Mammary epithelial cell (primary cell): ENCODE measurements at regions not wholly inside any gene's neighbourhood (a gene's known extent, or its start where the extent isn't known, plus 50 kb on each side); places are given as distances from the start of the nearest gene placed in this dataset.

Experiments
- CTCF ChIP-seq, 2 donors: IDR thresholded peaks in 1 of 2; conservative IDR thresholded peaks in 1 of 2; 2 replicates each; pipeline ENCODE4 v1.5.1; 2011 to 2012; ENCODE audit warnings: inconsistent platforms in 2 of 2, low read length in 2 of 2, mild to moderate bottlenecking in 2 of 2, control low read depth in 1 of 2, low read depth in 1 of 2; ENCODE audit not compliant: insufficient read depth in 1 of 2; ENCODE audit errors: extremely low read depth in 1 of 2
- EZH2 ChIP-seq: IDR thresholded peaks from 2 replicates; pipeline ENCODE4 v1.6.1; 2012; ENCODE audit warnings: low read length, inconsistent platforms, borderline replicate concordance

- TF ChIP-seq CTCF (conservative IDR thresholded peaks at IDR 0.05 in 1 of 2, IDR thresholded peaks at IDR 0.05 in 1 of 2; ENCODE audit: extremely low read depth in 1 of 2, insufficient read depth in 1 of 2, low read depth in 1 of 2, low read length in 2 of 2) (no peak), EZH2 (no peak)
These were observed 107.6 kb downstream of the NAV1 start for GRCh38 chr1:201646411-201647022.
